Uterus (tissue), 3 donors: ENCODE measurements at regions not wholly inside any gene's neighbourhood (a gene's known extent, or its start where the extent isn't known, plus 50 kb on each side); places are given as distances from the start of the nearest gene placed in this dataset.

Source experiments
- DNase-seq, 2 donors: peaks; one replicate each; pipeline ENCODE4 v3.0.0-alpha.2; 2019 to 2020
- H3K27ac ChIP-seq, 2 donors: fragments of 200-600 bp; sonication (generic); 1 replicate in 1 of 2; 2 replicates in 1 of 2; pipeline ENCODE4 v1.5.1; 2016 to 2018
- H3K27me3 ChIP-seq, 2 donors: fragments of 200-600 bp; sonication (generic); one replicate each; pipeline ENCODE4 v1.5.1; 2018 to 2019; ENCODE audit warnings: control low read depth in 1 of 2
- H3K36me3 ChIP-seq, 2 donors: fragments of 200-600 bp; sonication (generic); one replicate each; pipeline ENCODE4 v1.5.1; 2019; ENCODE audit warnings: control low read depth in 1 of 2
- H3K4me1 ChIP-seq, 2 donors: fragments of 200-600 bp; sonication (generic); one replicate each; pipeline ENCODE4 v1.5.1; 2018 to 2019; ENCODE audit warnings: control low read depth in 1 of 2
- H3K4me3 ChIP-seq, 2 donors: fragments of 200-600 bp; sonication (generic); 1 replicate in 1 of 2; 2 replicates in 1 of 2; pipeline ENCODE4 v1.5.1; 2018 to 2019; ENCODE audit warnings: mild to moderate bottlenecking in 1 of 2
- H3K9me3 ChIP-seq, 2 donors: fragments of 200-600 bp; sonication (generic); one replicate each; pipeline ENCODE4 v1.5.1; 2019; ENCODE audit warnings: control low read depth in 1 of 2
- POLR2A ChIP-seq, 2 donors: fragments of 450-650 bp; IDR thresholded peaks; one replicate each; pipeline ENCODE4 v1.6.1; 2016; ENCODE audit warnings: antibody characterized with exemption in 2 of 2, mild to moderate bottlenecking in 1 of 2, moderate library complexity in 1 of 2
- intact Hi-C: fragments of 100-400 bp; cut with DNase I; formaldehyde crosslinking; loops from one replicate; pipeline ENCODE4 v1.15.1; 2023; ENCODE audit warnings: low total_unique reads
- TF ChIP-seq, protein P1 (sequence below), 4 experiments: fragments of 200-600 bp in 2 of 4; fragments of 450-650 bp in 2 of 4; sonication (generic) in 2 of 4; IDR thresholded peaks; one replicate each; pipeline ENCODE4 v1.5.1; 2016 to 2019; ENCODE audit warnings: antibody characterized with exemption in 4 of 4, mild to moderate bottlenecking in 2 of 4, moderate library complexity in 1 of 4
- donor health status: DM: yes; HTN: yes; CAD: no.

DNA sequence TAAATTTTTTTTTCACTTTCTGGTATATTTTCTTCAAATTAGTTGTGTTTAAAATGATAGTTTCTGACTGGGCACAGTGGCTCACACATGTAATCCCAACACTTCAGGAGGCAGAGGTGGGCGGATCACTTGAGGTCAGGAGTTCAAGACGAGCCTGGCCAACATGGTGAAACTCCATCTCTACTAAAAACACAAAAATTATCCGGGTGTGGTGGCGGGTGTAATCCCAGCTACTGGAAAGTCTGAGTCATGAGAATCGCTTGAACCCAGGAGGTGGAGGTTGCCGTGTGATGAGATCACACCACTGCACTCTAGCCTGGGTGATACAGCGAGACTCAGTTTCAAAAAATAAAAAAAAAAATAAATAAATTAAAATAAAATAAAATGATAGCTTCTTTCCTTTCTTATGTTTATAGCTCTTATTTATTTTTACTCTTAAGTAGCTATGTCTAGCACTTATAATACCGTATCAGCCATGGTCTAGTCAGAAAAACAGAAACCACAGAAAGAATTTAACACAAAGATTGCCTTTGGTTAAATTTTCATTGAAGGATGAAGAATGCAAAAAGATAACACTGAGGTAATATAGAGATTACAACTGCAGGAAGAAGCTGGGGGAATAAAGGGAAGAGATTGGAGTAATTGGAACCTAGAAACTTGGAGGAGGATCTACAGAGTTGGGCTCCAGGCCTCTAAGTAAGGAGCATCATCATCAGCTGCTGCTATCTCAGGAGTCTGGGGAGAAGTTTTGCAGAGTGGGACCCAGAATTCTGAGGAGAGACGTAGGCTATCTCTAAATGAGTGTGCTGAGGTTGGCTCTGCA lies 54.7 kb upstream of the MBOAT2 start:
- H3K9me3 ChIP-seq, result no peaks in the 10 kb centered on the region
- no peaks in the 10 kb centered on the region for H3K27me3 ChIP-seq
- H3K4me1 ChIP-seq, result no peaks in the 10 kb centered on the region
- TF ChIP-seq, protein P1, sequence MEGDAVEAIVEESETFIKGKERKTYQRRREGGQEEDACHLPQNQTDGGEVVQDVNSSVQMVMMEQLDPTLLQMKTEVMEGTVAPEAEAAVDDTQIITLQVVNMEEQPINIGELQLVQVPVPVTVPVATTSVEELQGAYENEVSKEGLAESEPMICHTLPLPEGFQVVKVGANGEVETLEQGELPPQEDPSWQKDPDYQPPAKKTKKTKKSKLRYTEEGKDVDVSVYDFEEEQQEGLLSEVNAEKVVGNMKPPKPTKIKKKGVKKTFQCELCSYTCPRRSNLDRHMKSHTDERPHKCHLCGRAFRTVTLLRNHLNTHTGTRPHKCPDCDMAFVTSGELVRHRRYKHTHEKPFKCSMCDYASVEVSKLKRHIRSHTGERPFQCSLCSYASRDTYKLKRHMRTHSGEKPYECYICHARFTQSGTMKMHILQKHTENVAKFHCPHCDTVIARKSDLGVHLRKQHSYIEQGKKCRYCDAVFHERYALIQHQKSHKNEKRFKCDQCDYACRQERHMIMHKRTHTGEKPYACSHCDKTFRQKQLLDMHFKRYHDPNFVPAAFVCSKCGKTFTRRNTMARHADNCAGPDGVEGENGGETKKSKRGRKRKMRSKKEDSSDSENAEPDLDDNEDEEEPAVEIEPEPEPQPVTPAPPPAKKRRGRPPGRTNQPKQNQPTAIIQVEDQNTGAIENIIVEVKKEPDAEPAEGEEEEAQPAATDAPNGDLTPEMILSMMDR (IDR thresholded peaks at IDR 0.05), result no peak
- no peak for TF ChIP-seq POLR2A (IDR thresholded peaks at IDR 0.05)
- intact Hi-C loops, result no loop called here
- DNase-seq, result no peak
- H3K4me3 ChIP-seq, result no peak overlapping the region
- H3K36me3 ChIP-seq, result no peaks in the 10 kb centered on the region
- H3K27ac ChIP-seq, result no peak overlapping the region

- no peaks in the 10 kb centered on the region for H3K27me3 ChIP-seq
- H3K36me3 ChIP-seq, result no peaks in the 10 kb centered on the region
- no peaks in the 10 kb centered on the region for H3K9me3 ChIP-seq
- H3K4me3 ChIP-seq, result no peak overlapping the region
- no peak for TF ChIP-seq POLR2A (IDR thresholded peaks at IDR 0.05)
- TF ChIP-seq, protein P1 (IDR thresholded peaks at IDR 0.05), result no peak
- no peak for DNase-seq
- no peaks in the 10 kb centered on the region for H3K4me1 ChIP-seq
- intact Hi-C loops, result no loop called here
- no peak overlapping the region for H3K27ac ChIP-seq
Measured at GRCh38 chr2:9055471-9055870, 52.0 kb upstream of the MBOAT2 start.

GRCh38 chr2:9053534-9053931 lies 50.0 kb upstream of the MBOAT2 start:
- H3K36me3 ChIP-seq, result no peaks in the 10 kb centered on the region
- no peak overlapping the region for H3K27ac ChIP-seq
- H3K4me1 ChIP-seq, result no peaks in the 10 kb centered on the region
- intact Hi-C loops, result no loop called here
- H3K9me3 ChIP-seq, result no peaks in the 10 kb centered on the region
- no peak for DNase-seq
- H3K27me3 ChIP-seq, result no peaks in the 10 kb centered on the region
- TF ChIP-seq POLR2A (IDR thresholded peaks at IDR 0.05), result no peak
- TF ChIP-seq, protein P1 (IDR thresholded peaks at IDR 0.05), result no peak
- no peak overlapping the region for H3K4me3 ChIP-seq
